ENCODE measurements at regions not wholly inside any gene's neighbourhood (a gene's known extent, or its start where the extent isn't known, plus 50 kb on each side); places are given as distances from the start of the nearest gene placed in this dataset.
A peak's percentile ranks its signal among the peaks of the same experiment; 100 is the strongest.

GRCh38 chr9:86589730-86590129, 235.5 kb upstream of the TUT7 start:
- no peak for TF ChIP-seq GLIS3 (CRISPR knock-in tag; IDR thresholded peaks at IDR 0.05)
- no peak for TF ChIP-seq ZNF70 (CRISPR knock-in tag; IDR thresholded peaks at IDR 0.05)
- no peak for TF ChIP-seq RARB (CRISPR knock-in tag; IDR thresholded peaks at IDR 0.05)
- no peak for TF ChIP-seq CSDC2 (CRISPR knock-in tag; IDR thresholded peaks at IDR 0.05)
- no peak for TF ChIP-seq PPARA (CRISPR knock-in tag; IDR thresholded peaks at IDR 0.05; ENCODE audit: borderline replicate concordance)
- TF ChIP-seq ARNTL (CRISPR knock-in tag; IDR thresholded peaks at IDR 0.05; ENCODE audit: borderline replicate concordance, low read depth): no peak
- no peak for TF ChIP-seq ZFP3 (CRISPR knock-in tag; IDR thresholded peaks at IDR 0.05)
- no peak for TF ChIP-seq BACH2 (CRISPR knock-in tag; IDR thresholded peaks at IDR 0.05; ENCODE audit: borderline replicate concordance)

GRCh38 chr9:86589273-86589672, 235.1 kb upstream of the TUT7 start:
- no peak for ATAC-seq
- TF ChIP-seq ZFP3 (CRISPR knock-in tag; IDR thresholded peaks at IDR 0.05): no peak
- no peak for TF ChIP-seq ARNTL (CRISPR knock-in tag; IDR thresholded peaks at IDR 0.05; ENCODE audit: borderline replicate concordance, low read depth)
- no peak for TF ChIP-seq RARB (CRISPR knock-in tag; IDR thresholded peaks at IDR 0.05)
- TF ChIP-seq OSR1 (CRISPR knock-in tag; IDR thresholded peaks at IDR 0.05): no peak
- TF ChIP-seq SNAI2 (CRISPR knock-in tag; IDR thresholded peaks at IDR 0.05): no peak
- no peak for TF ChIP-seq ZNF565 (CRISPR knock-in tag; conservative IDR thresholded peaks at IDR 0.05; ENCODE audit: low read depth)
- no peak for TF ChIP-seq TOX (CRISPR knock-in tag; IDR thresholded peaks at IDR 0.05; ENCODE audit: borderline replicate concordance)
- TF ChIP-seq ZNF8 (CRISPR knock-in tag; IDR thresholded peaks at IDR 0.05): no peak
- no peak for TF ChIP-seq ZNF70 (CRISPR knock-in tag; IDR thresholded peaks at IDR 0.05)
- no peak for TF ChIP-seq ISL1 (CRISPR knock-in tag; IDR thresholded peaks at IDR 0.05)
- TF ChIP-seq ESRRG (CRISPR knock-in tag; IDR thresholded peaks at IDR 0.05): no peak
- TF ChIP-seq POU6F1 (CRISPR knock-in tag; IDR thresholded peaks at IDR 0.05; ENCODE audit: borderline replicate concordance, low read depth): no peak
- no peak for TF ChIP-seq BACH2 (CRISPR knock-in tag; IDR thresholded peaks at IDR 0.05; ENCODE audit: borderline replicate concordance)
- TF ChIP-seq ZC3H10 (CRISPR knock-in tag; IDR thresholded peaks at IDR 0.05): no peak
- TF ChIP-seq CSRNP3 (CRISPR knock-in tag; IDR thresholded peaks at IDR 0.05): no peak
- TF ChIP-seq TSHZ2 (CRISPR knock-in tag; IDR thresholded peaks at IDR 0.05): no peak
- TF ChIP-seq PPARA (CRISPR knock-in tag; IDR thresholded peaks at IDR 0.05; ENCODE audit: borderline replicate concordance): no peak
- no peak for TF ChIP-seq ZFP30 (CRISPR knock-in tag; IDR thresholded peaks at IDR 0.05)

More at GRCh38 chr9:86589730-86590129, 235.5 kb upstream of the TUT7 start:
- no peak for ATAC-seq

- ATAC-seq: peak; percentile 65
- TF ChIP-seq CSRNP3 (CRISPR knock-in tag; IDR thresholded peaks at IDR 0.05): no peak
- no peak for TF ChIP-seq BACH2 (CRISPR knock-in tag; IDR thresholded peaks at IDR 0.05; ENCODE audit: borderline replicate concordance)
- no peak for TF ChIP-seq ESRRG (CRISPR knock-in tag; IDR thresholded peaks at IDR 0.05)
- TF ChIP-seq OSR1 (CRISPR knock-in tag; IDR thresholded peaks at IDR 0.05): no peak
- no peak for TF ChIP-seq ZFP3 (CRISPR knock-in tag; IDR thresholded peaks at IDR 0.05)
- TF ChIP-seq PATZ1 (CRISPR knock-in tag; IDR thresholded peaks at IDR 0.05; ENCODE audit: borderline replicate concordance): no peak
- no peak for TF ChIP-seq GLIS3 (CRISPR knock-in tag; IDR thresholded peaks at IDR 0.05)
- no peak for TF ChIP-seq ZNF565 (CRISPR knock-in tag; conservative IDR thresholded peaks at IDR 0.05; ENCODE audit: low read depth)
- no peak for TF ChIP-seq POU6F1 (CRISPR knock-in tag; IDR thresholded peaks at IDR 0.05; ENCODE audit: borderline replicate concordance, low read depth)
- TF ChIP-seq CSDC2 (CRISPR knock-in tag; IDR thresholded peaks at IDR 0.05): no peak
- no peak for TF ChIP-seq TCF4 (CRISPR knock-in tag; IDR thresholded peaks at IDR 0.05; ENCODE audit: borderline replicate concordance)
- TF ChIP-seq TSHZ2 (CRISPR knock-in tag; IDR thresholded peaks at IDR 0.05): no peak
- no peak for TF ChIP-seq RARB (CRISPR knock-in tag; IDR thresholded peaks at IDR 0.05)
- no peak for TF ChIP-seq ZNF70 (CRISPR knock-in tag; IDR thresholded peaks at IDR 0.05)
- no peak for TF ChIP-seq ZNF8 (CRISPR knock-in tag; IDR thresholded peaks at IDR 0.05)
- TF ChIP-seq ZFP30 (CRISPR knock-in tag; IDR thresholded peaks at IDR 0.05): no peak
- TF ChIP-seq ARNTL (CRISPR knock-in tag; IDR thresholded peaks at IDR 0.05; ENCODE audit: borderline replicate concordance, low read depth): no peak
- no peak for TF ChIP-seq SNAI2 (CRISPR knock-in tag; IDR thresholded peaks at IDR 0.05)
- TF ChIP-seq ZC3H10 (CRISPR knock-in tag; IDR thresholded peaks at IDR 0.05): no peak
Measured at GRCh38 chr9:86586144-86586494, 231.9 kb upstream of the TUT7 start.
